Astrocyte (in vitro differentiated cells and primary cell): ENCODE measurements at regions not wholly inside any gene's neighbourhood (a gene's known extent, or its start where the extent isn't known, plus 50 kb on each side); places are given as distances from the start of the nearest gene placed in this dataset.

Source experiments
- DNase-seq: peaks from one replicate; pipeline ENCODE4 v3.0.0-alpha.2; 2010; ENCODE audit warnings: low read depth
- FAIRE-seq: peaks from 2 replicates; lab custom pipeline; 2011; peaks lifted over from hg19 to GRCh38; lab: Jason Lieb, UNC
- H2AFZ ChIP-seq: 2 replicates; pipeline ENCODE4 v1.6.0; 2012; ENCODE audit warnings: low read depth, low read length, inconsistent platforms
- H3K27ac ChIP-seq: 2 replicates; pipeline ENCODE4 v1.5.1; 2011; ENCODE audit warnings: low read depth, low read length, inconsistent platforms
- H3K27me3 ChIP-seq: 2 replicates; pipeline ENCODE4 v1.6.0; 2011; ENCODE audit warnings: low read length, inconsistent platforms; ENCODE audit not compliant: insufficient read depth
- H3K36me3 ChIP-seq: 2 replicates; pipeline ENCODE4 v1.5.1; 2011; ENCODE audit warnings: low read length, inconsistent platforms; ENCODE audit not compliant: insufficient read depth
- H3K4me1 ChIP-seq: 2 replicates; pipeline ENCODE4 v1.5.1; 2011; ENCODE audit warnings: low read length, inconsistent platforms; ENCODE audit not compliant: insufficient read depth
- H3K4me2 ChIP-seq: 2 replicates; pipeline ENCODE4 v1.6.0; 2012; ENCODE audit warnings: low read length, inconsistent platforms
- H3K4me3 ChIP-seq: 2 replicates; pipeline ENCODE4 v1.5.1; 2011; ENCODE audit warnings: low read depth, mild to moderate bottlenecking, low read length, inconsistent platforms; ENCODE audit not compliant: insufficient read depth
- H3K79me2 ChIP-seq: 2 replicates; pipeline ENCODE4 v1.6.0; 2012; ENCODE audit warnings: mild to moderate bottlenecking, low read length, inconsistent platforms; ENCODE audit not compliant: insufficient read depth
- H3K9ac ChIP-seq: 2 replicates; pipeline ENCODE4 v1.6.0; 2012; ENCODE audit warnings: mild to moderate bottlenecking, low read length, inconsistent platforms
- H3K9me3 ChIP-seq: 2 replicates; pipeline ENCODE4 v1.5.1; 2012; ENCODE audit warnings: low read depth, mild to moderate bottlenecking, low read length, inconsistent platforms; ENCODE audit not compliant: insufficient read depth
- H4K20me1 ChIP-seq: 2 replicates; pipeline ENCODE4 v1.6.0; 2012; ENCODE audit warnings: low read length, inconsistent platforms; ENCODE audit not compliant: insufficient read depth
- H3K27ac Mint-ChIP-seq: one replicate; pipeline ENCODE4 v1.8.0; 2021; ENCODE audit warnings: mild to moderate bottlenecking, mixed read lengths; ENCODE audit not compliant: unreplicated experiment
- H3K27me3 Mint-ChIP-seq: one replicate; pipeline ENCODE4 v1.8.0; 2021; ENCODE audit warnings: low read depth, mixed read lengths; ENCODE audit not compliant: unreplicated experiment
- H3K36me3 Mint-ChIP-seq: one replicate; pipeline ENCODE4 v1.8.0; 2021; ENCODE audit warnings: low read depth, mixed read lengths; ENCODE audit not compliant: unreplicated experiment
- H3K4me1 Mint-ChIP-seq: one replicate; pipeline ENCODE4 v1.8.0; 2021; ENCODE audit warnings: low read depth, mixed read lengths; ENCODE audit not compliant: unreplicated experiment
- H3K4me3 Mint-ChIP-seq: one replicate; pipeline ENCODE4 v1.8.0; 2021; ENCODE audit warnings: mild to moderate bottlenecking, moderate library complexity, mixed read lengths; ENCODE audit not compliant: unreplicated experiment
- H3K9me3 Mint-ChIP-seq: one replicate; pipeline ENCODE4 v1.8.0; 2021; ENCODE audit warnings: mild to moderate bottlenecking, mixed read lengths; ENCODE audit not compliant: unreplicated experiment
- CTCF ChIP-seq: IDR thresholded peaks from 2 replicates; pipeline ENCODE4 v1.5.1; 2011; ENCODE audit warnings: low read depth, mild to moderate bottlenecking, inconsistent platforms, low read length, moderate library complexity; ENCODE audit not compliant: insufficient read depth
- EZH2 ChIP-seq: IDR thresholded peaks from 2 replicates; pipeline ENCODE4 v1.6.1; 2012; ENCODE audit warnings: mild to moderate bottlenecking, low read length, inconsistent platforms; ENCODE audit not compliant: insufficient read depth

DNA sequence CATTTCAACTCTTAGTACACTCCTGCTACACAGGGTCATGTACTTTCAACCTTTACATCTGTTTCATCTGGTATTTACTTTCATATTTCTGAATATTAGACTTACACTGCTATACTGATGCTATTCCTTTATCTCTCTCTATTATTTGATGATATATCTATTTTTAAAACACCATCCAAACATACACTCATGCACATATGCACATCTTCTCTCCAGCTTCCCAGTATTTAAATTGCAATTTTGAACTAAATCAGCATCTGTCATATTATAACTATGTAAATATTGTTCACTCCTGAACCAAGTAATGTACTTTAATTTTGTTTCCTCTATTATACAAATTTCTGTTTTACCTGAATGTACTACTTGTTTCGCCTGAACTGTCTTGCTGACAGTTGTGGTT lies 293.6 kb upstream of the FLRT2 start:
- DNase-seq (no peak), FAIRE-seq (no peak)
- Histone ChIP-seq H2AFZ (no peak overlapping the region), H3K27ac (no peak overlapping the region), H3K4me3 (no peak overlapping the region), H3K79me2 (no peaks in the 10 kb centered on the region), H3K9me3 (no peaks in the 10 kb centered on the region), H3K36me3 (no peaks in the 10 kb centered on the region), H3K9ac (no peak overlapping the region), H3K27me3 (no peaks in the 10 kb centered on the region), H4K20me1 (no peaks in the 10 kb centered on the region), H3K4me2 (no peak overlapping the region), H3K4me1 (peaks cover 6% of the 10 kb centered on the region)
- H3K27me3 Mint-ChIP-seq: no peaks in the 10 kb centered on the region
- no peak overlapping the region for H3K27ac Mint-ChIP-seq
- no peak for TF ChIP-seq CTCF
- no peak for TF ChIP-seq EZH2
- H3K4me3 Mint-ChIP-seq: no peak overlapping the region
- no peaks in the 10 kb centered on the region for H3K9me3 Mint-ChIP-seq
- peaks cover 18% of the 10 kb centered on the region for H3K4me1 Mint-ChIP-seq
- H3K36me3 Mint-ChIP-seq: no peaks in the 10 kb centered on the region

DNA sequence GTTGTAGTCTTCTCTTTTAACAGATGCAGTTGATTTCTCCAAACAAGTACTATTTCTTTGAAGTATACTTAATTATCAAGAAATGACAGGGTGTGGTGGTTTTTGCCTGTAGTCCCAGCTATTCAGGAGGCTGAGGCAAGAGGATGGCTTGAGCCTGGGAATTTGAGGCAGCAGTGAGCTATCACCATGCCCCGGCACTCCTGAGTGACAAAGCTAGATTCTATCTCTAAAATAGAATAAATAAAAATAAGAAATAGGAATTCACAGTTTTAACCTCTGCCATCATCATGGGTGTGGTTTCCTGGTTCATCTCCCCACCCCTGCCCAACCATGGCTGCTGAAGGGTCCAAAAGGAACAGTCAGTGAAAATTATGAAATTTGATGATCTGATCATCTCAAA lies 290.2 kb upstream of the FLRT2 start:
- no peak overlapping the region for H3K4me2 ChIP-seq
- no peak for DNase-seq
- peaks cover 2% of the 10 kb centered on the region for H3K27me3 Mint-ChIP-seq
- H3K27ac Mint-ChIP-seq: no peak overlapping the region
- H3K4me3 ChIP-seq: no peak overlapping the region
- no peaks in the 10 kb centered on the region for H3K9me3 ChIP-seq
- no peaks in the 10 kb centered on the region for H3K79me2 ChIP-seq
- no peaks in the 10 kb centered on the region for H4K20me1 ChIP-seq
- no peaks in the 10 kb centered on the region for H3K9me3 Mint-ChIP-seq
- no peak overlapping the region for H3K27ac ChIP-seq
- no peak for TF ChIP-seq EZH2
- no peak for TF ChIP-seq CTCF
- H3K27me3 ChIP-seq: no peaks in the 10 kb centered on the region
- H3K4me1 Mint-ChIP-seq: peaks cover 8% of the 10 kb centered on the region
- no peaks in the 10 kb centered on the region for H3K36me3 Mint-ChIP-seq
- no peak overlapping the region for H2AFZ ChIP-seq
- FAIRE-seq: no peak
- H3K4me1 ChIP-seq: no peaks in the 10 kb centered on the region
- H3K9ac ChIP-seq: no peak overlapping the region
- H3K36me3 ChIP-seq: no peaks in the 10 kb centered on the region
- no peak overlapping the region for H3K4me3 Mint-ChIP-seq

DNA sequence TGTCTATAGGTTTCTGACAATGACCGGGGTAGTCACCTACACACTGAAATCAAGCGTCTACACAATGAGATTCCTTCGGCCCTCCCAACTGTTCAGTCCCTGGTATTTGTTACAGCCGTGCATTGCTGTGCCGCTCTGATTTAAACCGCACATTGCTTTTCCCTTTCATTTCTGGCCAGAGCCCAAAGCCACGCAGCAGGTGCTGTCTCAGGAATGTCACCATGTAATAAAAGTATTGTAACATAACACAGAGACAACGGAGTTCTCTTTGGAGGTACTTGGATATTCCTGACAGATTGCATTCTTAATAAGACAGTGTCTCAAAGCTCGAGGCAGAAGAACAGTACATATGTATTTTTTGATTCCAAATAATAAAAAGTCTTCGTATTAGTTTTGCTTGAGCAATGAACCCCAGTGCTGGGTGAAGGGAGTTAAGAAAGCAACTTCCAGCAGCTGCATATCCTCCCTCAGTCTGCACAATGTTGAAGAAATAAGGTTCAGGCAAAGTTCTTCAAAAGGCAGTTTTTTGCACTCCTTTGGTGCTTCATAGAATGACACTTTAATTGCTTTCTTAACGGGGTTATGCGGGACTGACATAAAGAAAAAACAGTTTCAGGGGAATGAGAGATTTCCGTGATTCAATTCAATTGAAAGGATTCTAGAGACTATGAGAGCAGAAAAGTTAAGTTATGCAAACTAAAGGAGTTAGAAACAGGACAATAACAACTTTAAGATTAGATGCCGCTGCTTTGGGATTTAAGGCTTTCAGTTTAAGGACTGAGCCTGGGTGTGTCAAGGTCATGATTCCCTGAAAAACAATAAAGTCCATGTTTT lies 288.7 kb upstream of the FLRT2 start:
- Histone ChIP-seq H3K9ac (no peak overlapping the region), H3K27me3 (no peaks in the 10 kb centered on the region), H3K27ac (no peak overlapping the region), H3K36me3 (no peaks in the 10 kb centered on the region), H4K20me1 (no peaks in the 10 kb centered on the region), H3K9me3 (no peaks in the 10 kb centered on the region), H3K4me1 (no peaks in the 10 kb centered on the region), H3K4me3 (peak overlapping the region; percentile 30), H3K4me2 (peak overlapping the region; percentile 70), H3K79me2 (no peaks in the 10 kb centered on the region), H2AFZ (peak overlapping the region; percentile 43)
- no peak overlapping the region for H3K27ac Mint-ChIP-seq
- FAIRE-seq (no peak), DNase-seq (peak; percentile 42)
- no peak overlapping the region for H3K4me3 Mint-ChIP-seq
- no peaks in the 10 kb centered on the region for H3K36me3 Mint-ChIP-seq
- peaks cover 8% of the 10 kb centered on the region for H3K4me1 Mint-ChIP-seq
- peaks cover 2% of the 10 kb centered on the region for H3K27me3 Mint-ChIP-seq
- no peaks in the 10 kb centered on the region for H3K9me3 Mint-ChIP-seq
- TF ChIP-seq EZH2 (no peak), CTCF (no peak)
